GF-D8 (cell line): ENCODE measurements at regions not wholly inside any gene's neighbourhood (a gene's known extent, or its start where the extent isn't known, plus 50 kb on each side); places are given as distances from the start of the nearest gene placed in this dataset.

ENCODE experiments used
- DNase-seq: peaks from one replicate; lab custom pipeline; 2025; lab: John Stamatoyannopoulos, UW

DNA sequence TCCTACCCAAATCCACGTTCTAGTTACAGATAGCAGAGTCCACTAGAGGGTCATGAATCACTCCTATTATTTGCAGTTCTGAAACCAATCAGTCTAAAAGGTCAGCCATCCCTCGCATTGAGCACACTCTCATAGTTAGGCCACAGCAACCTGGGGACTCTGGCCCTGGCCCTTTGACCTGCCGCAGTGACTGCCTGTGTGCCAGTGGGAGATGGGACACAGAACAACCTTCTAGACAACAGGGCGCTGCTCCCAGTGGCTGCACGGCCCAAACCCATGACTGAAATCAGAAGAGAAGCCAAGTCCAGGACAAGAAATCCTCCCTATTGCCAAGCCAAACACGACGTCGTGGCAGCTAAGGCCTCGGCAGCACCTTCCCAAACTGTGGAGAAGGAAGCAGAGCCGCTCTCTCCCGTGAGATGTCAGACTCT, 158.5 kb downstream of the HERPUD2 start:
- DNase-seq, result no peak

DNA sequence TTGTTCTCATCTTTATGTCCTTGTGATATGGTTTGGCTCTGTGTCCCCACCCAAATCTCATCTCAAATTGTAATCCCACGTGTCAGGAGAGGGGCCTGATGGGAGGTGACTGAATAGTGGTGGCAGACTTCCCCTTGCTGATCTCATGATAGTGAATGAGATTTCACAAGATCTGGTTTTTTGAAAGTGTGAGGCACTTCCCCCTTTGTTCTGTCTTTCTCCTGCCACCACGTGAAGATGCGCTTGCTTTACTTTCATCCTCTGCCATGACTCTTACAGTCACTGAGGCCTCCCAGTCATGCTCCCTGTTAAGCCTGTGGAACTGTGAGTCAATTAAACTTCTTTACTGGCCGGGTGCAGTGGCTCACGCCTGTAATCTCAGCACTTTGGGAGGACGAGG, 161.0 kb downstream of the HERPUD2 start:
- DNase-seq, result peak; percentile 45

DNA sequence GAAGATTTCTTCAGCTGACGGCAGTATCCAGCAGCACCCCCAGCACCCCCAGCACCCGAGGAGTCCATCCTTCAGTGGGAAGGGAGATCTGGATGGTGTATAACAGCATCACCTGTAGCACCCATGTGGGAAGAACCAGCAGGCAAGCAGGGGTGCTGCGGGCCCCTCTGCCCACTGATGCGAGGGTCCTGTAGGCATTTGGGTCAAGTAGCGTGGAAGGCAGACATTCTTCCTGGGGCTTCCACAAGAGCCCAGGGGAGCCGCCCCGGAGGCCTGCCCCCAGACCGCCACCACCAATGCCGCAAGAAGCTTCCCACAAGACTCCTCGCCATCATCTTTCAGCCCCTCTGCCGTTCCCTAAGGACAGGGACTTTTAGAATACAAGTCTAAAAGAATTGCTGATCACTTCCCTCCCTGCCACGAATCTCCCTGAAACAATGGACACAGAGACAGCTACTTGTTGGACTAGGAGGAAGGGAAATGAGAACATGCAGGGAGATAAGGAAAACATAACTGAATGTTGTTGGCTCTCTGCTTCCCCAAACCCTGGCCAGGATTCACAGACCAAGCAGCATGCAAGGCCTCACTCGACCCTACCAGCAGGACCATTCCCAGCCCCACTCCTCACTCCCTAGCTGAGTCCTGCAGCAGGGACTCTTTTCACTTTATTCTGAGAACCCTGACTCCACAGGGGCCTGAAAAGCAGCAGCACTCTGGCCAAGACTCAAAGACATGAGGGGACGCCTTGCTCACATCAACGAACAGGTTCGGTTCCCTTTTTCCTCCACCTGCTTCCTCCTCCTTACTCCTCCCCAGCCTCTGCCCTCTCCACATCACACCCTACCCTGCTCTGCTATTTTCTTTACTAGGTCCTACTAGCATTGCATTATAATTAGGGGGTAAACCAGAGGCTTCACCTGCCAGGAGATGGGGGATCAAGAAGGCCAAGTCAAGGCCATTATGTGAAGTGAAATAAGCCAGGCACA, 164.5 kb downstream of the HERPUD2 start:
- DNase-seq, result no peak

DNA sequence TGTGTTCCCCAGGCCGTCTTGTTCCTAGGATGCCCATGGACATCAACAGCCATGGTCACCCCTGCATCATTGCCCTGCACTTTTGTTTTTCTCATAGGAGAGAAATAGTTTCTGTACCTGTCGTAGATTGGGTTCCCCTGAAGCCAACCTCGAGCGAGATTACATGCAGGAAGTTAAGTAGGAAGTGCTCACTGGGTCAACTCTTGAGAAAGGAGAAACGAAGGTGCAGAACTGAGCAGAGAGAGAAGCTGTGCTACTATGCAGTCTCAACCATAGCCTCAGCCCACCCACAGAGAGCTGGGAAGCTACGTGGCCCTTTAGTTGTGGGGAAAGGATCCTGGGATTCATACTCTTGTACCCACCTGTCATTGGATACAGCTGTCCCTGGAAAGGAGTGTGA, 165.2 kb downstream of the HERPUD2 start:
- DNase-seq, result no peak

DNA sequence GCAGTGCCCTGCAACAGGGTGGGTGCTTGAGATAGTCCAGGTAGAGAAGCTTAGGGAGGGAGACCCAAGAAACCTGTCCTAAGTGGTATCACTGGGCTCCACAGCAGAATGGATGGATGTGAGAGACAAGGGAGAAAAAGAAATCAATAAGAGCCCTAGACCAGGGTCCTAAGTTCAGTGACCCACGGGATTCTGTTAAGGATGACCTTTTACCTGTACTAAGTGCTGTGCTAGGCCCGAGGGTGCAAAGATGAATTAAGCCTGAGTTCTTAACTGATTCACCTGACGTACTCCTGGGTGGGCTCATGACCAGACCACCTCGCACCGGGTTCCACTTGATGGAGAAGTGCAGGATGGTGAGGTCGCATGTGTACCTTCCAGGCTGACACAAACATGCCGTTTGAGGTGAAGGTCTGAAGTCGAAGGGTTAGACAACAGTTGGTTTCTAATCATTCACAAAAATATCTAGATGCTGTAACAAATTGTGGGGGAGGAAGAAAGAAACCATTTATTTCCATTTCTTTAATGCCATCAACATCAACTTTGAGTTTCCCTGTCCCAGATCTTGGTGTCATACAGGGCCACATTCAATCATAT, 166.5 kb downstream of the HERPUD2 start:
- DNase-seq, result no peak

DNA sequence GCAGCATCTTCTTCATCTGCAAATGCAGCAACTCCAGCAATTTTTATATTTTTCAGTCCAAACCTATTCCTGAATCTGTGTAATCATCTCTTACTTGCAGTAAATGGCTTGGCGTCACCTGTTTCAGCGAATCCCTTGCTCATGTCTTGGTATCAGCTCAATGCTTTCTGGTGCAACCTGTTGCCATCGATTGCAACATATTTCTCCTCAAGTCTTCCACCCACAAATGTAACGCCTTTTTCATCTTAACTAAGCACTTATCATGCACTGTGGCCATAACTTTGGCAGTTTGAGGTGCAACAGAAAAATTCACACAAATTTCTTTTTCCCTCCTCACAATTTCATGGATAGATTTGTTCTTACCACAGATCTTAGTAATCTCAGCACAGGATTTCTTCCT, 168.3 kb downstream of the HERPUD2 start:
- no peak for DNase-seq

DNA sequence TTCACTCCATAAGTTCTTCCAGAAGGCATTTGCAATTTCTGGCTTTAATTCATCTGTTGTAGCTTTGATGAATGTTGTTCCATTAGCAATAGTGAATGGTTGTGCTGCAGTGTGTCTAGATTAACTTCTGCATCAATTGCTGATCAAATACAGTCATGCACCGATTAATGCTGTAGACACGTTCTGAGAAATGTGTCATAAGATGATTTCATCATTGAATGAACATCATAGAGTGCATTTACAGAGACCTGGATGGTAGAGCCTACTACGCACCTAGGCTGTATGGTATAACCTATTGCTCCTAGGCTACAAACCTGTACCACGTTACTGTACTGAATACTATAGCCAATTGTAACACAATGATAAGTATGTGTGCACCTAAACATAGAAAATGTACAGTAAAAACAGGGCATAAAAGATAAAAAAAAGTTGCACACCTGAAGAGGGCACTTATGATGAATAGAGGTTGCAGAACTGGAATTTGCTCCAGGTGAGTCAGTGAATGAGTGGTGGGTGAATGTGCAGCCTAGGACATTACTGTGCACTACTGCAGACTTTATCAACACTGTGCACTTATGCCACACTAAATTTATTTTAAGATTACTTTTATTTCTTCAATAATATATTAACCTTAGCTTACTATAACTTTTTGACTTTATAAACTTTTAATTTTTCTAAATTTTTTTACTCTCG, 170.7 kb downstream of the HERPUD2 start:
- DNase-seq, result no peak

DNA sequence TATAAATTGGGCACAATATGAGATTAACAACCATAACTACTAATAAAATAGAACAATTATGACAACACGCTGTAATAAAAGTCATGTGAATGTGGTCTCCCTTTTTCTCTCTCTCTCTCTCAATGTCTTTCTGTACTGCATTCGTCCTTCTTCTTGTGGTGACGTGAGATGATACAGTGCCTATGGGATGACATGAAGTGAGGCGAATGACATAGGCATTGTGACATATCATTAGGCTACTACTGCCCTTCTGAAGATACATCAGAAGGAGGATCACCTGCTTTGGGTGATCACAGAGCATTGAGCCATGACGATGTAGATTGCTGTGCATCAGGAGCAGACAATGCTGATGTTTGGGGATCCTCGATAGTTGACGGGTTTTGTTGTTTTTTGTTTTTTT, 171.6 kb downstream of the HERPUD2 start:
- DNase-seq, result no peak

DNA sequence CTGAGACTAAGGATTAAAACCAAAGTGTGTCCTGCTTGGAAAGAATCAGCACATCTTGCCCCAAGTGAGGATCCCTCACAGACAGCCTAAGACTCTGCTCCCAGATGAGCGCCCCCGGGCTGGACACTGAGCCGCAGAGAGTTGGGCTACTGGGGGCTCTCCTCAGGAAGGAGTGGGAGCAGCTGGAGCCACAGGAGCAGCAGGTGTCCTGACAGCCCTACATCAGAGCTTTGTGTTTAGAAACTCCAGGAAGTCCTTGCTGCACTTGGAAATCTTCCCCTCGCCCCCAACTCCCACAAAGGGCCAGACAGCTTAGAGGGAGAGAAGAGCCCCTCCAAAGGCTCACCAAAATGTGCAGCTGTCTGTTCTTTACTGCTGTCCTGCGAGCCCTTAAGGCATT, 172.2 kb downstream of the HERPUD2 start:
- DNase-seq, result no peak

DNA sequence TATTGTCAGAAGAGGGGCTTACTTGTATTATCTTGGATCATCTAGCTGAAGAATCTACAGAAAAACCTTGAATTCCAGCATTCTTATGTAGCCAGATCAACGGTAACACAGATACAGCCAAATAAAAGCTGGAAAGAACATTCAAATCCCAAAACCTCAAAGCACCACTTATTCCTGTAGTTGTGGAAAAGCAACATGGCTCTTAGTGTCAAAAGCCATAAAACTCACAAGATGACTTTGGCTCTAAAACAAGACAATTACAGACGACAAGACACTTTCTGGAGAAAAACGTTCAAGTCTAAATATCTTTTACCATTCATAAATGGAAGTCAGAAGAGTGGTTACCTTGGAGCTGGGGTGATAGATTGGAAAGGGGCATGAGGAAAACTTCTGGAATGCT, 173.0 kb downstream of the HERPUD2 start:
- DNase-seq, result no peak

DNA sequence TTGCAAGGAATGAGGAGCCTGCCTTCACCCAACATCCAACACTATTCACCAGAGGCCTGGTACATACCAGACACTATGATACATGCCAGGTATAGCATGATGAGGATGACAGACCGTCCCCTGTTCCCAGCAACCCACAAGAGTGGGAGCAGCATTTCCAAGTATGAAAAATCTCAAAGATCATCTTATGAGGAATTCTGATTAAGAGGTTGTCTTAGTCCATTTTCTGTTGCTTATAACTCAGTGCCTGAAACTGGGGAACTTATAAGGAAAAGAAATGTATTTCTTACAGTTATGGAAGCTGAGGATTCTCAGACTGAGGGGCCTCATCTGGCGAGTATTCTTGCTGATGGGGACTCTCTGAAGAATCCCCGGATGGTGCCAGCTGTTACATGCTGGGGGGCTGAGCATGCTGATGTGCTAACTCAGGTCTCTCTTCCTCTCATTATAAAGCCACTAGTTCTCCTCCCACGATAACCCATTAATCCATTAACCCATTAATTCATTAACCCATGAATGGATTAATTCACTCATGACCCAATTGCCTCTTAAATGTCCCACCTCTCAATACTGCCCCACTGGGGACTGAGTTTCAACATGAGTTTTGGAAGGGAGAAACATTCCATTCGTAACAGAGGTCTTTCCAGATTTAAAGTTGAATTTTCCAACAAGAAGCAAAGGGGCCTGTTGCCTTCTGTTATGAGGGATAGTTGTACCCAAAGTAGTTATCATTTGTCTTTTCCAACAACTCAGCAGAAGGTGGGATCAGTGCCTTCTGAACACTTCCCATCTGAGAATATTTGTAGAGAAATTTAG, 173.9 kb downstream of the HERPUD2 start:
- no peak for DNase-seq

DNA sequence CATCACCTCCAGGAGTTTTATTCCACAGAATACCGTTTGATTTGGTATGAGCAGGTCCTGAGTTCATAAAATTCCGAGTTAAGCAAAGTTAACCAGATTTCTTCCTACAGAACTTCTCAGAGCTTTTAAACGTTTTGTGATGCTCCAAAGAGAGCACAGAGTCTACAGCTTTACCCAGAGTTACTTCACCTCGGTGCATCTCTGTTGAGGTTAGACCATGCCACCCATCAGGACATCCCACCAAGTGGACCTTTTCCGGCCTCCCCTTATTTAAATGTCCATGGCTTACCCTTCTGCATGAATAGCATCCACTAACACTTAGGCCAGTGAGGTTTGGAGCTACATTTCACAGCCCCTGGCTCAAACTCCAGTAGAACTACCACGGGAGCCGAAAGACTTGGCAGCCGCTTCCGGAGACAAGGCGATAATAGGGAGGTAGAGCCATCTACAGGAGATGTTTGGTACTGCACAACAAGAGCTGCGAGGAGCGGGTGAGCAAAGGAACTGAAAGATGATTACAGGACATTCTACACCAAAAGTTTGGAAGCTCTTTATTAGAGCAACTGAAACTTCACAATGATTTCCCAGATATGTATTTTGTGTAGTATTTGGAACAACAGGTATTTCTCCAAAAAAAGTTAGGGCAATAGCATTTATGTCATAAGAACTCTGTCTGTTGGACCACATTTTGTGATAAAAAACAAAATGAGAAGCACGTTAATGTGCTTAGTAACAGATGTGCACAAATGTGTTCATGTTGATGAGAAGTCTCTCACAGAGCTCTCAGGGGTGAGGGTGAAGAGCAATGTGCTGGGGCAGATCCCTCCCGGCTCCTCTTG, 174.7 kb downstream of the HERPUD2 start:
- DNase-seq, result peak; percentile 5

DNA sequence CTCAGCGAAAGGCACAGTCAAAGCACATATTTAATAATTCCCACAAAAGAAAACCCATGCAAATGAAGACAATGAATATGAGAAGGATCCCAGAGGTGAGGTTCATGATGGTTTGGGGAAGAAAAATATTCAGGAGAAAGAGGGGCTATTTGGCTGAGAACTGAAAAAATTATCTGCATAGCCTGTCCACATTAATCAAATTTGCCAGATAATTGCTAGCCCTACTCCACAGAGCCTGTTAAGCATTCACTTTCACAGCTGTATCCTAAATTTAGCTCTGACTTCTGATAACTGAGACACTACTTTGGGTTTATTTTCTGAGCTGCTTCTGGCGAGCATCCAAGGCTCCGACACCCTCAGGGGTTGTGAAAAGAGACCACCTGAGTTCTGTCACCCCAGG, 176.2 kb downstream of the HERPUD2 start:
- no peak for DNase-seq

DNA sequence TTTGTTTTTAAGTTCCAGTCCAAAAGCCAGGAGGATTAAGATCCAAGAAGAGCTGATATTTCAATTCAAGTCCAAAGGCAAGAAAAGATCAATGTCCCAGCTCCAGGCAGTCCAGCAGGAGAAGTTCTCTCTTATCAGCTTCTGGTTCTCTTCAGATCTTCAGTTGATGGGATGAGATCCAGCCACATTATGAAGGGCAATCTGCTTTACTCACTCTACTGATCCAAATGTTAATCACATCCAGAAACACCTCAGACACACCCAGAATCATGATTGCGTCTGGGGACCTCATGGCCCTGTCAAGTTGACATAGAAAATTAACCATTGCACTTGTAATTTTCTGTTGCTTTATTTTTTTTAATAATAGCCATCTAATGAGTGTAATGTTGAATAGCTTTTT, 178.4 kb downstream of the HERPUD2 start:
- no peak for DNase-seq

DNA sequence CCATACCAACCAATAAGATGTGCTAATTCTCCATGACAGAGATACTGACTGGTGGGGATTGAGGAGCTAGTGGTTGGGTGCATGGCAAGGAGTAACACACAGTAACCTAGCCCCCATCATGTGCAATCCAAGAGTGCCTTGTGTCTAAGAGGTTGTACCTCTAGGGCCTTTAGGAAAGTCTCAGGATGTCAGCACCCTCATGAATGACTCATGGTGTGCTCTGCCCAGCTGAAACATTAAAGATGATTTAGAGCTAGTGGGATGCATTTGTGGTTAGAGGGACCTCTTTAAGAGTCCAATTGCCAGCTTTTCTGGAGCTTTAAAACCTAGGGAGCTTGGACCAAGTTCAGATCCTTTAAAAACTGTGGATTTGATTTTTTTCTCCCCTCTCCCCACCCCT, 181.1 kb downstream of the HERPUD2 start:
- DNase-seq, result no peak

DNA sequence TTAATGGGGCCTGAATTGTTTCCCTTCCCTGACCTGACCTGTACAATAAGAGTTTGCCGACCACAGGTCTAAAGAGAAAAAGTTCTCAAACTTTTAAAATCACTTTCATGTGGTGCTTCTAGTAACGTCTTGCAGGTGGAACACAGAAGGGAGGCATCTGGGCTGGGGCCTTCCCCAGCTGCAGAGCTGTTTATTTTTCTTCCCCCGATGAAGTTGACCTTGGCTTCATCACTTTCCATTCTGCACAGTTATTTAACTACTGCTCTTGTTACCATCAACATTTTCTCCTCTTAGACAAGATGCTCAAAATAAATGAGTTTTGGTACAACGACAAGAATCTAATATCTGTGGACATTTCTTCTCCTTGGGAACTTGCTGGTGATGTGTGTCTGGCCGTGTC, 181.7 kb downstream of the HERPUD2 start:
- no peak for DNase-seq

DNA sequence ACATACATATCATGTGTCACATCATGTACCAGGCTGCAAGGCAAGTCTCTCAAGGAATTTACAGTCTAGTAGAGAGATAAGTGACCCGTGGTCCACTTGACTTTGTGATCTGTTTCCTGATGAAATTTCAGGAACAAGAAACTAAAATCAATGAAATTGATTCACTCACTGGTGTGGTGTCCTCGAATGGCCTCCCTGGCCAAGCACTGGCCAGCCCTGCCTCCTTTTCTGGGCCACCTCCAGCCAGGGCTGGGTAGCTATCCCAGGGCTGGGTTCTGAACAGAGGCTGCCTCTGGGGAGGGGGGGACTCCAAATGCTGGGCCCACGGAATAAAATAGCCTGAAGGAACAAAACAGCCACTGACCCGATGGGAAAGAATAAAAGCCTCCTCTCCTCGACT, 182.2 kb downstream of the HERPUD2 start:
- no peak for DNase-seq

DNA sequence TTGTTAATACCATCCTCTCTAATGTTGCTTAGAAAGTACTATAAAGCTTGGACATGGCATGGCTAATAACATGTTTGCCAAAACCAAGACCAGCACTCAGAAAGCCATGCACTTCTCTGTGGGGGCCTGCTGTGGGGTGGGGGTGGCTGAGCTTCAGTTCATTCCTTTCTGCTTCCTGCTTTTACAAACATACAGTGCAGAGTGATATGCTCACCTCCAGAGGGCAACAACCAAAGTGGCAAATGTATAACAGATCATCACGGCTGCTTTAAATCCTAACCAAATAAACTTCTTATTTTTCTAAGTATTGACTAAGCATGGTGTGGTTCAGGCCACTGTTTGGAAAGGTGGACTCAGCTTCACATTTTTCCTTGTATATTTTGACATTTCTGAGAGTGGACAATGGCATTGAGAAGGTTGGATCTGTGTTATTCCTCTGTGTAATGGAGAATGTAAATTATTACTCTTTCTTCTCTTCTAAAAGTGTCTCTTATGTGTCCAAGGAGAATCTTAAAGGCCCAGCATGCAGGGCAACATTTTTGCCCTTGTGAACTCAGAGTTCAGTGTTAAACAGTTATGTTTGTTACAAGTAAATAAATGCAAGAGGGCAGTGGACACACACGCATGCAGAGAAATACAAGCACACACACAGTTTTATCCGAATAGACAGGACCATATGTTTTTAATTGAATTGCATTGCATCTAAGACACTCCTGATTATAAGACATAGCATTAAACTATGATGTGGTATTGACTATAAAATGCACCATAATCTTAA, 186.1 kb downstream of the HERPUD2 start:
- DNase-seq, result no peak

DNA sequence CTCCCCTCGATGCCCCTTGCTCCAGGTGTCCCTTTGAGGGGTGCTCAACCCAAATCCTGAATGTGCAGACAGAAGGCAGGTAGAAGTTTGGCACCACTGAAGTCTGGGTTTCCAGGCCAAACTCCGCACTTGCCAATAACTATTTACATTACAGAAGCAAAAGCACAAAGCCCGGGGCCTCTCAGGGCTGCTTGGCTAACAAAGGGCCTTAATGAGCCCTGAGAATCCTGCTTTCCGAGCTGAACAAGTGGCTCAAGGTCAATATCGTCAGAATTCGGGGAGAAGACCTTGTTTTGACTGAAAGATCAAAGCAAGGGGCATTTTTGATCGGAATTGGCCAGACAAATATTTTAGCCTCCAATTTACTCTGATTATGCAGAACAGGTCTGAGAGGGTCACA, 189.9 kb downstream of the HERPUD2 start:
- no peak for DNase-seq

DNA sequence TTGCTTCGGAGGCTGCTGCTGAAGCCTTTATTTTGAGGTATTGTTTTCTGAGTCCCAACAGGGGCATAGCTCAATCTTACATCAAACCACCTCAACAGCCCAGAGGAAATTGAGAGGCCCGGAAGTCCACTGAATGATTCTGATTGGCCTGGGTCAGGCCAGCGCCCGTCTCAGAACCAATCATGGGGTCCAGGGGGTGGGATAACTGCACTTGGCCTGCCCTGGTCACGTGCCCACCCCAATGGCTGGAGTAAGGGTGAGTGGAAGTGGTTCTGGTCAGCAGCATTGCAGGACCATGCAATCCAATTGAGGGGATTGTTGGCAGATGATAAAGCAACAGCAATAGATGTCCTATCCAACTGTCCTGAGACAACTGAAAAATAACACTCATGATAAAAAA, 190.6 kb downstream of the HERPUD2 start:
- DNase-seq, result no peak
